Endothelial cell of umbilical vein (primary cell): ENCODE measurements at regions not wholly inside any gene's neighbourhood (a gene's known extent, or its start where the extent isn't known, plus 50 kb on each side); places are given as distances from the start of the nearest gene placed in this dataset.

Experiments used
- FOS ChIP-seq: IDR thresholded peaks from 2 replicates; pipeline ENCODE4 v1.6.1; 2011; ENCODE audit warnings: mild to moderate bottlenecking, low read length, moderate library complexity, borderline replicate concordance; ENCODE audit not compliant: insufficient read depth
- POLR2A ChIP-seq: IDR thresholded peaks from 2 replicates; pipeline ENCODE4 v1.6.1; 2012; ENCODE audit warnings: low read depth, mild to moderate bottlenecking, control low read depth, low read length
- TF ChIP-seq, protein P1 (sequence below), 2 donors: IDR thresholded peaks; 1 replicate in 1 of 2; 2 replicates in 1 of 2; pipeline ENCODE4 v1.5.1; 2011; ENCODE audit warnings: low read length in 2 of 2, mild to moderate bottlenecking in 2 of 2, moderate library complexity in 2 of 2, control low read depth in 1 of 2, inconsistent platforms in 1 of 2, low read depth in 1 of 2; ENCODE audit not compliant: insufficient read depth in 1 of 2; ENCODE audit errors: extremely low read depth in 1 of 2

GRCh38 chr13:73844986-73845385 lies 289.2 kb downstream of the KLF12 start:
- TF ChIP-seq FOS (no peak), POLR2A (no peak)
- TF ChIP-seq, protein P1, sequence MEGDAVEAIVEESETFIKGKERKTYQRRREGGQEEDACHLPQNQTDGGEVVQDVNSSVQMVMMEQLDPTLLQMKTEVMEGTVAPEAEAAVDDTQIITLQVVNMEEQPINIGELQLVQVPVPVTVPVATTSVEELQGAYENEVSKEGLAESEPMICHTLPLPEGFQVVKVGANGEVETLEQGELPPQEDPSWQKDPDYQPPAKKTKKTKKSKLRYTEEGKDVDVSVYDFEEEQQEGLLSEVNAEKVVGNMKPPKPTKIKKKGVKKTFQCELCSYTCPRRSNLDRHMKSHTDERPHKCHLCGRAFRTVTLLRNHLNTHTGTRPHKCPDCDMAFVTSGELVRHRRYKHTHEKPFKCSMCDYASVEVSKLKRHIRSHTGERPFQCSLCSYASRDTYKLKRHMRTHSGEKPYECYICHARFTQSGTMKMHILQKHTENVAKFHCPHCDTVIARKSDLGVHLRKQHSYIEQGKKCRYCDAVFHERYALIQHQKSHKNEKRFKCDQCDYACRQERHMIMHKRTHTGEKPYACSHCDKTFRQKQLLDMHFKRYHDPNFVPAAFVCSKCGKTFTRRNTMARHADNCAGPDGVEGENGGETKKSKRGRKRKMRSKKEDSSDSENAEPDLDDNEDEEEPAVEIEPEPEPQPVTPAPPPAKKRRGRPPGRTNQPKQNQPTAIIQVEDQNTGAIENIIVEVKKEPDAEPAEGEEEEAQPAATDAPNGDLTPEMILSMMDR (IDR thresholded peaks at IDR 0.05; ENCODE audit: extremely low read depth in 1 of 2, insufficient read depth in 1 of 2, low read depth in 1 of 2, low read length in 2 of 2), result no peak
